HG03460 (cell line): ENCODE measurements at regions not wholly inside any gene's neighbourhood (a gene's known extent, or its start where the extent isn't known, plus 50 kb on each side); places are given as distances from the start of the nearest gene placed in this dataset.
A peak's percentile ranks its signal among the peaks of the same experiment; 100 is the strongest.

Experiments
- ATAC-seq: cut with Tn5 transposase; IDR thresholded peaks from one replicate; pipeline ENCODE4 v1.9.1; 2021; ENCODE audit not compliant: unreplicated experiment

DNA sequence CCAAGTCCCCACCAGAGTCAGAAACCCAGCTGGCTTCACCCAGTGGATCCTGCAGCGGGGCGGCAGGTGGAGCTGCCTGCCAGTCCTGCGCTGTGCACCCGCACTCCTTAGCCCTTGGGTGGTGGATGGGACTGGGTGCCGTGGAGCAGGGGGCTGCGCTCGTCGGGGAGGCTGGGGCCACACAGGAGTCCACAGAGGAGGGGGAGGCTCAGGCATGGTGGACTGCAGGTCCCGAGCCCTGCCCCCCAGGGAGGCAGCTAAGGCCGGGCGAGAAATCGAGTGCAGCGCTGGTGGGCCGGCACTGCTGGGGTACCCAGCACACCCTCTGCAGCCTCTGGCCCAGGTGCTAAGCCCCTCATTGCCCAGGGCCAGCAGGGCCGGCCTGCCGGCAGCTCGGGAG, 144.6 kb upstream of the MGAT5 start:
- no peak for ATAC-seq

DNA sequence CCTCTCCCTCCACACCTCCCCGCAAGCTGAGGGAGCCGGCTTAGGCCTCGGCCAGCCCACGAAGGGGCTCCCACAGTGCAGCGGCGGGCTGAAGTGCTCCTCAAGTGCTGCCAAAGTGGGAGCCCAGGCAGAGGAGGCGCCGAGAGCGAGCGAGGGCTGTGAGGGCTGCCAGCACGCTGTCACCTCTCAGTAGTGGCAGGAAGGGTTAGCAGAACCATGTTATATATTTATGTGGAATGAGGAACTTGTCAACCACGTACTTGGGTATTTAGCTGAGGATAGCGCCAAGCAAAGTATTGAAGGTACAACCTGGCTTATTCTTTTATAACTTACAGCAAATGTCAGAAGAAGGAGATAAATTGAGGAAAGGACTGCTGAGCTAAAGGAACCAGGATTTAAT, 144.1 kb upstream of the MGAT5 start:
- ATAC-seq, result no peak

DNA sequence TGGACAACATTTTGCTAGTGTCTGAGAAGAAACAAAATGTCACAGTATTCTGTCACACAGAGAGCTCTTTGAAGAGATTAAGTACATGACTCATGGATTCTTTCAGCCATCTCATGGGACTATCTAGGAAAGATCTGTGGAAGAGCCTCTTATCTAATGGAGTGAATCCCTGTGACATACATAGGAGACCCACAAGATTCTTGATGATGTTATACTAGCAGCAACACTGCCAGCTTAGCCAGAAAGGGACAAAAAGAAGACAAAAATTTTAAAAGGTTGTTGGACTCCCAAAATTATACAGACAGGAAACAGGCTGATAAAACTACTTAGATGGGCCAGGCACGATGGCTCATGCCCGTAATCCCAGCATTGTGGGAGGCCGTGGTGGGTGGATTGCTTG, 143.3 kb upstream of the MGAT5 start:
- no peak for ATAC-seq

DNA sequence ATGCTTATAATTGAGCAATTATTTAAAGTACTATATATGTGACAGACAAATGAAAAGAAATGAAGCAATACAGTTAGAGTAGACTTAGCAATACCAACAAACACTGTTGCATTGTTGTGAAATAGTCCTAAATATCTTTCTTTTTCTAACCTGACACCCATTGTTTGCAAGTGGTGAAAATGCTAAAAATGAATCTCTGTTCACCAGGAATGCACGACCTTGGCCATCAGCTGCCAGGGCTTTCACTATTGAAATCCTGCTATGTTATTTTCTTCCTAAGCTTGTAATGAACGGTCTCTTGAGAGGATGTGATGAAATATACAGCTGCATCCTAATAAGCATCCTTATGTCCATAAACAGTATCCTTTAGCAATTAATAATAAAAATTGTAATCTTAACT, 136.2 kb upstream of the MGAT5 start:
- ATAC-seq, result no peak

DNA sequence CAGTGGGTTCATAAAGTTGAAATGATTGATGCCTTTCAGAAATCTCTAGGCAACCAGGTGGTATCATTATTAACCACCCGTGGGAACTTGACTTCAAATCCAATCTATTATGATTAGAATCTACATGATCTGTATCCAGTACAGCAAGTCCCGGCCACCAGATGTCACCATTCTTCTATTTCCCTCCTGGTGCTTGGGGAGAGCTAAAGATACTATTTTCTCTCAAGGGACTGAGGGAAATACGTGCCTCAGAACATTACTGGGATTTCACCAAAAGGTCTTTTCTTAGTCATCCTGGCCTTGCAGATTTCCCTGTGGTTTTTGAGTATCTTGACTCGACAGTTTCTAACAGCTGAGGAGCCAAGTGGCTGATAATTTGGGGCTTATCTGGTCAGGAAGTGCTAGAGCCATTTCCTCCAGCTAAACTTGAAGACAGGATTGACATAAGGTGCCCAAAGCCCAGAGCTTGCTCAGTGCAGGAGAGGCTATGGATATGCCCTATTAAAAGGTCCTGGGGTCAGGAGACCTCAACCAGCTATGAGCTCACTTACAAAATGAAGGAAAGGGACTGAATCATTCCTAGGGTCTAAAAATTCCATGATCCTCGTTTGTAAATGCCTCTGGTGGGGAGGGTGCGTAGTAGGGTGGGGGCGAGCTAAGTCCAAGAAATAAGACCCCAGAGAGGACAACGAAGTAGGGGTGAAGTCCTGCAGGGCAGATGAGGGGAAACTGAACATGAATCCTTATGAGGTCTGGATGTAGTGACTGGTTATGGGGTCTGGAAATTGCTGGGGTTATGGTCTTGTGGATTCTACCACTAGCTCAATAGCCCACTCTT, 135.4 kb upstream of the MGAT5 start:
- peak; percentile 42 for ATAC-seq

DNA sequence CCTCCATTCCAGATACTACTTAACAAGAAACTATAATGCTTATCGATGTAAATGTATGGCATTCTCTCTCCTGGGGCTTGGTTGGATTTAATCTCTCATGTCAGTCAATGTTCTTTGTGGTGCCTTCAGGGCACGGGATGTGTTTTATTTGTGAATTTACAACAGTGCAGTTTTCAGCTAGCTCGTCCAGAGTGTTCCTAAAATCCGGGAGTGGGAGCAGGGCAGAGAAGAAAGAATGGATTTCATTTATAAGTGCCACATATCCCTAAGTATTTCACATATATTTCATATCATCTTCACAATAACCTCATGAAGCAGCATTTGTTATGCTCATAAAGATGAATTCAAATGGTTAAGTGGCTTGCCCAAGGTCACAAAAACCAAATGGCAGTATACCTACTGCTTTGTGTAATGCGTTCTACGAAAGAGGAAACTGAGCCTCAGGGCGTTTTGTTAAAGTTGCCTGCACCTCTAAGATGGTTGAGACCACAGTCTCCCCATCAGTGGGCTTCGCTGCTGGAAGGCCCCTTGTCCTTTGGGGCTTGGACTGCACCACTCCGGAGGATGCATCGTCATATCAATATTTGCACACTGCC, 134.7 kb upstream of the MGAT5 start:
- ATAC-seq, result peak; percentile 17

DNA sequence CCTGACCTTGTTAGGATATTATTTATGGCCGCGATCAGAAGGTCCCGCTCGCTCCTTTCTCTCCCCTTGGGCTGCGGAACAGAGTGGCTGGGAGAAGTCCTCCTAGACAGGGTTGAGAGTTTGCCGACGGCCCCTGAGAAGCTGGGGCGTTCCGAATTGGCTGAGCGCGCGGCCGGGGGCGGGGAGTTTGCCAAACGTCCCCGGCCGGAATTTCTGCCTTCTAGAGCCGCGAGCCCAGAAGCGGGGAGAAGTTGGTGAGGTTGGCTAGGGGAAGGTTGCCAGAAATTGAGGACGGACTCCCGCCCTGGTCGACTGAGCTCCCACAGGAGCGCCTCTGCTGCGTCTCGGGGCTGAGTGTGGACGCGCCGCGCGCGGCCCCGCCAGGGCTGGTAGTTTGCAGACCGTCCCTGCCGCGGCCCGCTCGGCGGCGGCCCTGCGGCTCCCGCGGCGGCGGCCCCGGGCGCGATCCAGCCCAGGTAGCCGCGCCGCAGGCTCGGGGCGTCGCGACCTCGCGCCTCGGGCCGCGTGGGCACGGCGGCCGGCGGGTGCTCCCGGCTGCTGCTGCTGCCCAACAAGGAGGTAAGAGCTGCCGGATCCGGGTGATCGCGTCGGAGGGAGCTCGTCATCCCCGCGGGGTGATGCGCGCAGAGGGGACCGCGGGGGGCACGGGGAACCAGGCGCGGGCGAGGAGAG, 134.0 kb upstream of the MGAT5 start:
- ATAC-seq, result peak; percentile 56

DNA sequence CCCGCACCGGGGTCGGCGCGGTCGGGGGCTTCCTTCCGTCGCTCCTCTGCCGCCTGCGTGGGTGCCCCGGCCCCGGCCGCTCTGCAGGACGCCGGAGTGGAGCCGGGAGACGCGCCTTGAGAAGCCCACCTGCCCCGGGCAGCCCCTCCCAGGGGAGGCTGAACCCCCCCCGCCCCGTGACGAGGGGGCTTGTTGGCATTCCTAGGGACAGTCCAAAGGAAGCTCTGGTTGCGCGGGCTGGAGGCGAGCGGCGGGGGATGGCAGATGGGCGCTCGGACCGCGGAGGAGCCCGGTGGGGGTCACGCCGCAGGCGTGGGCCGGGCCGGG, 133.5 kb upstream of the MGAT5 start:
- peak; percentile 1 for ATAC-seq

DNA sequence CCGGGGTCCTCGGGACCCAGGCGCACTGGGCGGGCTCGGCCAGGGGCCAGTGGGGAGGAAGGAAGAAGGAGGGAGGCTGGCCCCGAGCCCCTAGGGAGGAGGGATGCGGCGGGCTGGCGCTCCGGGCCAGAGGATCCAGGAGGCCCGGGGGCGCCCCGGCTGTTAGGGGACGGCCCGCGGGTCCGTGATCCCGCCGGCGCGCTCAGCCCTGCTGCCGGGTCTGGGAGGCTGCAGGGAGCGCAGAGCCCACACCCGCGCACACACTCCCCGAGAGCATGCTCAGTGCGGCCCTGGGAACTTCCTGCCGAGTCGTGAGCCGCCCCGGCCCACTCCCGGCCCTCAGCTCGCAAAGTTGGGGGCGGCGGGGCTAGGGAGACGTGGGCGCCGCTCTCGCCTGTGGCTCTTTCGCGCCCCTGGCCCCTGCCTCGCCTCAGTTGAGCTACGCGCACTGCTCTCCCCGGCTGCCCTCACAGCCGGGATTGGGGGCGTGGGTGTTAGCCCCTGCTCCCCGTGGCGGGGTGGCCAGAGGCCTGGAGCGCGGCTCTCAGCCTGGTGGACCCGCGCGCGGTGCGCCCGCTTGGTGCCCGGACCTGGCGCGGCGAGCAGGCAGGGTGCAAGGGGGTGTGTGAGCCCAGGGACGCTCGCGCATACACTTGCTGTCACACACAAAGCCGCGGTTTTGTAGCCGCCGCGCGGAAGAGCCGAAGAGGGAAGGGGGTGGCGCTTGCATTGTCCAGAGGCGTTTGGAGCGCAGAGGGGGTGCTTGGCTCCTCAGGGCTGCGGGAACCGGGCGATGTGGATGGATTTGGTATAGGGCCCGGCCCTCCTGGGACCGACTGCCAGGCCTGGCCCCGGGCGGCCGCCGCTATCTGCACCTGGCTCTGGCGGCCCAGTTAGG, 132.9 kb upstream of the MGAT5 start:
- ATAC-seq, result peak; percentile 38

DNA sequence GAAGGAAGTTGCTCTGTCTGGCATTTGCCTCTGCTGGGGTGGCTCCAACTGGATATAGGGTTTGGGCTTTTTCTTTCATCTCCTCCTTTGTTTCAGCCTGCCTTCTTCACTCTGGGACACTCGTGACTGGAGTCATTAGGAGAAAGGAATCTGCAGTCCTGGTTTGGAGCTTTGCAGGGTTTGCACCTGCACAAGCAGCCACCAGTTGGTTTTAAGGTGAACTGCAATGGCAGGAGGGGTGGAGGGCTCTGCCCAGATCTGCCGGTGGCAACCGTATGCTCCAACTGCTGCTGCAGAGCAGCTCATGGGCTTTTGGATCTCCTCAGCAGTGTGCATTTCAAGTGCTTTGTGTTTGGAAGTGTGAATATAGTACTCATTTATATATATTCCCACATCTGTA, 131.3 kb upstream of the MGAT5 start:
- no peak for ATAC-seq

DNA sequence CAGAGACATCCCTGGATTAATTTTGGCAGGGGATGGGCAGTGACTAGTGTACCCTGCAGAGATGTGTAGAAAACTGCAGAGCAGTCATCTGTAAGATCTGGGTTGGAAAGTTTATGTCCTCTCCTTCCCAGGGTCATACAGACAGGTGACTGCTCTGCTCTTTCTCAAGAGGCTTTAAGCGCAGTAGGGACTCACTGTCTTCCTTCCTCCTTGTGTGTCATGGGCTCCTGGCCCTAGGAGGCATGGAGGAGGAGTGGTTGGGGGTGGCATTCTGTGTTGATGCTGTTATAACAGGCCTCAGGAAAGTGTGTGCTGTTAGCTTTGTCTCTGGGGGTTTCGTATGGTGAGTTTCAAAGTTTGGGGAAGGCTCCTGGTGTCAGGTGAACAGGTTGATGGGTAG, 130.5 kb upstream of the MGAT5 start:
- no peak for ATAC-seq

DNA sequence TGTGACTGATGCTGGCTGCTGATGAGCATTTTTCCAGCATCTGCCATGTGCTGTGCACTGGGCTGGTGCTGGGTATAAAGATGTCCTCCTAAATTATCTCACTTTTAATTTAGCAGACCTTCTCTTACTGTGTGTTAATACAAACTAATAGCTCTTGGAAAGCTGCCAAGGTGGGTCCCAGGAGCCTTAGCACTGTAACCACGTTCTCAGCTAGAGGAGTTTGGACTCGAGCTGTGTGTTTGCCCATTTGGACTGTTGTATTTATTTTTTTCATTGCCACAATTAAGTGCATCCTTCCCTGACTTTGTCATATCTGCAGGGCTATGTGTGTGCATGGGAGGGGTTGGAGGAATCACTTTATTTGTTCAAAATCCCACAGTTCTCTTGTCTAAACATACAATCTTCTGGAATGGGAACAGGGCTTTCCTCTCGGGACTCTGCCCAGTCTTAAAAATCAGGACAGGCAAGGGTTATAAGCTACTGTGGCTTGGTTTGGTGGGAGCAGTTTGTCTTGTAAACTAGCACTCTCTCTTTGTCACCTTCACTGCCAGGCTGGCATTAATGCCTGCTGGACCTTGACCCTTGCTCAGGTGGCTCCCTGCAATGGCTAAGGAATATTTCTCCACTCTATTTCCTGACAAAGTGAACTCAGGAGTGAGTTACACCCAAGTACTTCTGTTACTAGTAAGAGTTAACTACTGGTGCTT, 129.7 kb upstream of the MGAT5 start:
- no peak for ATAC-seq

DNA sequence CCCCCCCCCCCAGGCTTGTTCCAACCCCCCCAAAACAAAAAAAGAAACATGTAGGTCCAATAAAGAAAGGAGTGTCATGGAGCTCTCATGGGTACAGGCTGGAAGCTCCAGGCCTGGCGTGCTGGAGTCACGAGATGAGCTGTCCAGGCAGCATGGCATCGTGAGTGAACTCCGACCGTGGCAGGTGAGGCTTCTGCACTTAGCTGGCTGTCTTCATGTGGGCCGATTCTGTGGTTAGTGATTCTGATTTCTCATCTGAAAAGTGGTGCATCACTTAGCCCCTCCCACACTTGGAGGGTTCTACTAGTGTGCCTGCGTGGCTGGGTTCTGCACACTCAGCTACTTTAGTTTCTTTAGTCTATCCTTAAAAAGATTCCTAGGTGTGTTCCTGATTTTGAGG, 126.4 kb upstream of the MGAT5 start:
- ATAC-seq, result peak; percentile 56

DNA sequence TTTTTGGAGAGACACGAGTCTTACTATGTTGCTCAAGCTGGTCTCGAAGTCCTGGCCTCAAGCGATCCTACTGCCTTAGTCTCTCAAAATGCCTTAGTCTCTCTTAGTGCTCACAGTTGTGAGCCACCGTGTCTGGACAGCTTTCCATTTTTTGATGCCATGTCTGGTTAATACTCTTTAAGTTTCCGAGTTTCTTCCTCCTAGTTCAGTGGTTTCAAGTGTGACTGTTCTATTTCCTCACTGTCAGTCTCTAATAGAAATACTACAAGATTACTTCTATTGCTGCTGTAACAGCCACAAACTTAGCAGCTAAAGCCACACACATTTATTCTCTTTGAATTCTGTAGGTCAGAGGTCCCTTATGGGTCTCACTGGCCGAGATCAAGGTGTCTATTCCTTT, 125.1 kb upstream of the MGAT5 start:
- ATAC-seq, result no peak

DNA sequence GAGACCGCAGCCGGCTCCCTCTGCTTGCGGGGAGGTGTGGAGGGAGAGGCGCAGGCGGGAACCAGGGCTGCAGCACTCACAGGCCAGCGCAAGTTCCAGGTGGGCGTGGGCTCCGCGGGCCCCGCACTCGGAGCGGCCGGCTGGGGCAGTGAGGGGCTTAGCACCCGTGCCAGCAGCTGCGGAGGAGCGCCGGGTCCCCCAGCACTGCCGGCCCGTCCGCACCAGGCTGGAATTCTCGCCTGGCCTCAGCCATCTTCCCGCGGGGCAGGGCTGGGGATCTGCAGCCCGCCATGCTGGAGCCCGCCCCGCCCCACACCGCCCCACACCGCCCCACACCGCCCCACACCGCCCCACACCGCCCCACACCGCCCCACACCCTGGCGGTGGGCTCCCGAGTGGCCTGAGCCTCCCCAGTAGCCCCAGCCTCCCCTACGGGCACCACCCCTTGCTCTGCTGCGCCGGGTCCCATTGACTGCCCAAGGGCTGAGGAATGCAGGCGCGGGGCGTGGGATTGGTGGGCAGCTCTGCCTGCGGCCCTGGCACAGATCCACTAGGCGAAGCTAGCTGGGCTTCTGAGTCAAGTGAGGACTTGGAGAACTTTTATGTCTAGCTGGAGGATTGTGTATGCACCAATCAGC, 123.9 kb upstream of the MGAT5 start:
- ATAC-seq, result no peak

DNA sequence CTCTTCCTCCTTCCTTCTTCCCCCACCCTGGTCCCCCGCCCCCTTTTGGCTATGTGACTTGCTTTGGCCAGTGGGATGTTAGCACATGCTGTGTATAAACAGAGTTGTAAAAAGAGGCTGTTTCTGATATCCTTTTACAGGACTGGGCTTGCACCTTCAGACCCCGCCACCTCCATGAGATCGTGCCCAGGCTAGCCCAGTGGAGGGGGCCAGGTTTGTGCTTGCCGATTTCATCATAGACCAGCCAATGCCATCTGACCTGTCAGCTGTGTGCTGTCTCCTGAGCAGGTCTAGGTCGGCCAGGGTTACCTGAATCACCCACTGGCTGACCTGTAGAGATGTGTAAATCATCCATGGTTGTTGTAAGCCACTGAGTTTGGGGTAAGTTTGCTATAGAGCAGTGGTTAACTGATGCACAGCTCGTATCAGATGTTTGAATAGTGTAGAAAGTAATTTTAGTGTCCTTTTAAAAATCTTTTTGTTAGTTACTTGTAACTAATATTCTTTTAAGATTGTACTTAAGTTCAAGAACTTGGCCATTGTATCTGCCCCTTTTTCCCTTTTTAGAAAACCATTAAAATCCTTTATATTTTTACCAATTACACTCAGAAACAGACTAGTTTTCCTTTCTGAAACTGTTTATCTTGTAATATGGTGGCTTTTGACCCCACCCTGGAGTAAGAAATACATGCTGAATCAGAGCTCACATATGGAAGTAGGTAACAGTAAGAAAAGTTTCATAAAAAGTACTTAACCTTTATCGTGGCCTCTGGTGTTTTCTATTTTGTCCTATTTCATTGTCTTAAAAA, 122.0 kb upstream of the MGAT5 start:
- no peak for ATAC-seq

DNA sequence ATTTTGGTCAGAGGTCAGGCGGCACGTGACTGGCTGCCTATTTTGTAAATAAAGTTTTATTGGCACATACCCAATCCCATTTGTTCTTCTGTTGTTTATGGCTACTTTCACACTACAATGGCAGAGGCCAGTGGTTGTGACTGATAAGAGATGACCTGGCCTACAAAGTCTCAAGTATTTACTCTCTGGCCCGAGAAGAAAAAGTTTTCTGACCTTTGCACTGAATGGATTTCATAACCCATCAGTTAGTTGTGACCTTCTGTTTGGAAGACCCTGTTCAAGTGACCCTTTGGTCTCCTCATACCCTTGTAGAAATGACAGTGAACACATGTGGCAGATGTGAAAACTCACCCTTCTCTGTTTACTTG, 121.4 kb upstream of the MGAT5 start:
- ATAC-seq, result no peak

DNA sequence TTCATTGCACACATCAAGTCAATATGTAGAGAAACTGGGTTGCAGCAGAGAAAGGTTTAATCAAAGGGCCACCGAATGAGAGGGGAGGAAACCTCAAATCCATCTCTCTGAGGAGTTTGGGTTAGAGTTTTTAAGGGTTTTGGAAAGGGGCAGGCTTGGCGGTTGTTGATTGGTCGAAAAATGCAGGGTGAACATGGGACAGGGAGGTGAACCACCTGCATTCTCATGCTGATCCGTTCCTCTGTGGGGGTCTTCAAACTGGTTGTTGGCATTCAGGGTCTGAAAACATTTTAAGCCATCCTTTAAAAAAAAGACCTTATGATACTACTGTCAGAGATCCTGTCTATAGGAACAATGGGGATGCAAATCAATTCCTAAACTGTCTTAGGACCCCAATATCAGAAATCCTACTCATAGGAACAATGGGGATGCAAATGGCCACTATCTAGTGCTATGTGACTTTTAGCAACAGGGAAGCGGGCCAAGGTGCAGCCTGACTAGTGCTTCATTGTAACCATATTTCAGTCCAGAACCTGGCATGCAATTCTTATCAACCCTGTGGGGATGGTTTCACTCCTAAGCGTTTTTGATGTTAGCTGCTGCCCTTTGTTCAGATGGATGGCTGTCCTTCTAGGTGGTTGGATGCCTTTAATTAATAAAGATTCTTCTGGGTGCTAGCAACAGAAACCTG, 120.1 kb upstream of the MGAT5 start:
- no peak for ATAC-seq

DNA sequence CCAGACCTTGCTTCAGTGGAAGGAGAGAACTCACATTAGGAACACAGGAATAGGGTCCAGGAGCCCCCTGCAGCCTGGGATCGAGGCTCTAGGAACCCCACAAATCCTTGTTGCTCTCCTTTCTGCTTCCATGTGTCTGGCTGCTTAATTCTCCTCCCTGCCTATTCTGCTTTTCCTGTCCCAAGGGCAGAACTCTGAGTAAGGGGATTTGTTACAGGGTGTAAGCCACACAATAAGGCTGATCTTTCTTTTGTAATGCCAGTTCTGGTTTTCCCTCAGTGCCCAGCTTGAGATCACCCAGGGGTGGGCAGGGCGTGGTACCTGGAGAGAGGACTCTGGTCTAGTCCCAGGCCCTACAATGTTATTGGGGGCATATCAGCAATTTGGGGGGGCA, 119.6 kb upstream of the MGAT5 start:
- no peak for ATAC-seq
